ENCODE measurements at regions not wholly inside any gene's neighbourhood (a gene's known extent, or its start where the extent isn't known, plus 50 kb on each side); places are given as distances from the start of the nearest gene placed in this dataset.

- DNase-seq: no peak
- TF ChIP-seq POLR2A (IDR thresholded peaks at IDR 0.05): no peak
- TF ChIP-seq CTCF (IDR thresholded peaks at IDR 0.05 in 8 of 11, conservative IDR thresholded peaks at IDR 0.05 in 3 of 11): no peak
- no peak for TF ChIP-seq POLR2AphosphoS5 (IDR thresholded peaks at IDR 0.05)
- Histone ChIP-seq H3K36me3 (no peaks in the 10 kb centered on the region), H3K4me1 (no peaks in the 10 kb centered on the region), H3K9me3 (no peaks in the 10 kb centered on the region), H3K4me3 (no peak overlapping the region), H3K27me3 (replicated peaks in 1 of 7) (peaks cover 0 to 13% (median 0%) of the 10 kb centered on the region in 7 donors), H3K27ac (no peak overlapping the region)
- WGBS, 5 donors: 92 to 97% (median 96%) methylated on average over 3 of the region's 3 CpGs
- intact Hi-C loops (cut with DNase I; ENCODE audit: low total_unique reads): no loop called here
These were observed 109.7 kb upstream of the USP47 start for GRCh38 chr11:11732116-11732515.

- intact Hi-C loops (cut with DNase I; ENCODE audit: low total_unique reads): no loop called here
- no peaks in the 10 kb centered on the region for H3K36me3 ChIP-seq
- no peak overlapping the region for H3K4me3 ChIP-seq
- 57 to 69% (median 67%) methylated on average over 6 of the region's 6 CpGs for WGBS, 5 donors
- H3K27me3 ChIP-seq (replicated peaks in 1 of 7): peaks cover 0 to 7% (median 0%) of the 10 kb centered on the region in 7 donors
- no peaks in the 10 kb centered on the region for H3K9me3 ChIP-seq
- DNase-seq: no peak
- TF ChIP-seq POLR2A (IDR thresholded peaks at IDR 0.05) (no peak), CTCF (IDR thresholded peaks at IDR 0.05 in 8 of 11, conservative IDR thresholded peaks at IDR 0.05 in 3 of 11) (no peak), POLR2AphosphoS5 (IDR thresholded peaks at IDR 0.05) (no peak)
- H3K27ac ChIP-seq: no peak overlapping the region
- no peaks in the 10 kb centered on the region for H3K4me1 ChIP-seq
These were observed 109.7 kb upstream of the GALNT18 start for GRCh38 chr11:11731311-11732083.

GRCh38 chr11:11728386-11728785, 106.6 kb upstream of the GALNT18 start:
- 94 to 100% (median 97%) methylated on average over 2 of the region's 2 CpGs for WGBS, 5 donors
- Histone ChIP-seq H3K9me3 (no peaks in the 10 kb centered on the region), H3K36me3 (no peaks in the 10 kb centered on the region), H3K4me3 (no peak overlapping the region), H3K4me1 (no peaks in the 10 kb centered on the region), H3K27ac (no peak overlapping the region), H3K27me3 (replicated peaks in 1 of 7) (peaks cover 0 to 23% (median 0%) of the 10 kb centered on the region in 7 donors)
- DNase-seq: no peak
- TF ChIP-seq POLR2AphosphoS5 (IDR thresholded peaks at IDR 0.05) (no peak), POLR2A (IDR thresholded peaks at IDR 0.05) (no peak), CTCF (IDR thresholded peaks at IDR 0.05 in 8 of 11, conservative IDR thresholded peaks at IDR 0.05 in 3 of 11) (no peak)
- intact Hi-C loops (cut with DNase I; ENCODE audit: low total_unique reads): no loop called here

- 68 to 82% (median 80%) methylated on average over 5 of the region's 5 CpGs for WGBS, 5 donors
- Histone ChIP-seq H3K9me3 (peaks cover 0 to 21% (median 9%) of the 10 kb centered on the region in 8 donors), H3K27ac (no peak overlapping the region), H3K4me1 (no peaks in the 10 kb centered on the region), H3K27me3 (replicated peaks in 1 of 7) (peaks cover 0 to 21% (median 0%) of the 10 kb centered on the region in 7 donors), H3K4me3 (no peak overlapping the region), H3K36me3 (no peaks in the 10 kb centered on the region)
- DNase-seq: no peak
- intact Hi-C loops (cut with DNase I; ENCODE audit: low total_unique reads): no loop called here
- no peak for TF ChIP-seq POLR2AphosphoS5 (IDR thresholded peaks at IDR 0.05)
- TF ChIP-seq POLR2A (IDR thresholded peaks at IDR 0.05): no peak
- no peak for TF ChIP-seq CTCF (IDR thresholded peaks at IDR 0.05 in 8 of 11, conservative IDR thresholded peaks at IDR 0.05 in 3 of 11)
These were observed 103.6 kb upstream of the GALNT18 start for GRCh38 chr11:11725438-11725837.
